Stimulated activated naive CD8-positive, alpha-beta T cell treated with anti-CD3 and anti-CD28 coated beads, Interleukin-15, amount 100 ng/mL, for 72 hours (primary cell): ENCODE measurements at regions not wholly inside any gene's neighbourhood (a gene's known extent, or its start where the extent isn't known, plus 50 kb on each side); places are given as distances from the start of the nearest gene placed in this dataset.
"Not testable (repeated sequence)": the region's sequence is repeated elsewhere in the genome, so short reads cannot be mapped to it uniquely, and the experiment has no call there.

Source experiments
- ATAC-seq: fragments of 150-1000 bp; cut with Tn5 transposase; 2 replicates; pipeline ENCODE4 v1.10.0; 2021; ENCODE audit warnings: mild to moderate bottlenecking, moderate library complexity
- DNase-seq, 2 donors: peaks; one replicate each; pipeline ENCODE4 v3.0.0; 2021 to 2022
- H3K27ac Mint-ChIP-seq, 2 donors: one replicate each; pipeline ENCODE4 v1.8.0; 2022; ENCODE audit warnings: mild to moderate bottlenecking in 2 of 2, mixed read lengths in 2 of 2, moderate library complexity in 2 of 2
- H3K27me3 Mint-ChIP-seq: one replicate; pipeline ENCODE4 v1.8.0; 2022; ENCODE audit warnings: mixed read lengths
- H3K4me1 Mint-ChIP-seq: one replicate; pipeline ENCODE4 v1.8.0; 2022; ENCODE audit warnings: mild to moderate bottlenecking, mixed read lengths
- H3K4me3 Mint-ChIP-seq, 2 donors: one replicate each; pipeline ENCODE4 v1.8.0; 2022; ENCODE audit warnings: mild to moderate bottlenecking in 2 of 2, mixed read lengths in 2 of 2, moderate library complexity in 1 of 2
- H3K9me3 Mint-ChIP-seq, 2 donors: one replicate each; pipeline ENCODE4 v1.8.0; 2022; ENCODE audit warnings: mixed read lengths in 2 of 2

- DNase-seq: no peak
- Mint-ChIP-seq H3K27me3 (no peaks in the 10 kb centered on the region), H3K4me1 (no peaks in the 10 kb centered on the region), H3K9me3 (no peaks in the 10 kb centered on the region), H3K4me3 (no peak overlapping the region), H3K27ac (no peak overlapping the region)
- ATAC-seq: no peak
Measured at GRCh38 chrX:79557212-79557611, 190.1 kb upstream of the ITM2A start.

DNA sequence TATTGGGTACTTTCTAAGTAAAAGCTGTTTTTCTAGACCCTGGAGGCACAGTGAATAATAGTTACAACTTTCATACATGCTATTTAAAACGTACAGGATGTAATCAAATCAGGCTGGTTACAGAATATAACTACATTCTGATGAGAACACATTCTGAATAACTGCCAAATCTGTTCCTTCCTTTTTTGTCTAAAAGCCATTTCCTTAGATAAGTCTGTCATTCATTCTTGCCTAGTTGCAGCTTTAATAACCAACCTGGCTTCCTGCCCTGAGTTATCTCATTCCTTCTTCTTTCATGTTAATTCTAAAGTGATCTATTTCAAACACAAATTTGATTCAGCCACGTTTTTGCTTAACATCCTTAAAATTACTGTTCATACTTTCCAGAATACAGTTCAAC is 189.7 kb upstream of the ITM2A start:
- H3K4me3 Mint-ChIP-seq: no peak overlapping the region
- DNase-seq (no peak), ATAC-seq (no peak)
- H3K4me1 Mint-ChIP-seq: no peaks in the 10 kb centered on the region
- no peak overlapping the region for H3K27ac Mint-ChIP-seq
- no peaks in the 10 kb centered on the region for H3K9me3 Mint-ChIP-seq
- H3K27me3 Mint-ChIP-seq: no peaks in the 10 kb centered on the region

- Mint-ChIP-seq H3K27me3 (no peaks in the 10 kb centered on the region), H3K9me3 (no peaks in the 10 kb centered on the region), H3K4me1 (no peaks in the 10 kb centered on the region), H3K4me3 (no peak overlapping the region), H3K27ac (no peak overlapping the region)
- DNase-seq (no peak), ATAC-seq (no peak)
Measured at GRCh38 chrX:79530310-79531108, 163.4 kb upstream of the ITM2A start.

DNA sequence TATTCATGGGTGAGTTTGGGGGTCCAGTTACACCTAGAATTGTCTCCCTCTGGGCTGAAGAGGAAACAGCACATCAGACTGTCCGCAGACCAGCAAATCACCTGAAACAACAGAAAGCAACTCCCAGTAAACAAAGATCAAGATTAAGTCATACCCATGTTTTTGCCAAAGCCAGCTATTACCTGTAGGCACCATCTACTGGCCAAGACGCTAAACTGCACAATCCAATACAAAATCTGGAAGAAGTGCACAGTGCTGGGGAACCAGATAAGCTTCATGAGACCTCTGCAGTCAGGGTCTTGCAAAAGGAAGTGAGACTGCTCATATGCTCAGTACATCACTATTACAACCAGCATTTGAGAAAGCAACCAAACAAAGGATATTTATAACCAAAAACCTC is 157.5 kb upstream of the ITM2A start:
- peaks cover 0 to 13% of the 10 kb centered on the region in 2 donors for H3K9me3 Mint-ChIP-seq
- no peak overlapping the region for H3K27ac Mint-ChIP-seq
- DNase-seq: no peak
- ATAC-seq: no peak
- no peak overlapping the region for H3K4me3 Mint-ChIP-seq
- H3K27me3 Mint-ChIP-seq: no peaks in the 10 kb centered on the region
- no peaks in the 10 kb centered on the region for H3K4me1 Mint-ChIP-seq

DNA sequence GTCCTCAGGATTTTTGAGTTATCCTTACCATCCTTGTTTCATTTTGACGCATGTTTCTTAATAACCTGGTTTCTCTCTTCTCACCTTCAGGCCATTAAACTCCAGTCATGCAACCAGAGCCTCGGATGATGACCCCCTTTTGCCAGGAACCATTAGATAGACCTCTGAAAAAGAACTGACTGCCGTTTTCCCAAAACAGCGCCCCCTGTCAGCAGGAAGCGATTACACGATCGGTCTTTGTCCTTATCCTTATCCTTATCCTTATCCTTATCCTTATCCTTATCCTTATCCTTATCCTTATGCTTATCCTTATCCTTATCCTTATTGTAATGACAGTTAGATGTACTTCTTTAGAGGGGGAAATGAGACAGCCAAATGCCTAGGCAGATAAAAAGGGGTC is 148.4 kb upstream of the ITM2A start:
- Mint-ChIP-seq H3K4me1 (no peaks in the 10 kb centered on the region), H3K27ac (no peak overlapping the region), H3K27me3 (no peaks in the 10 kb centered on the region), H3K9me3 (no peaks in the 10 kb centered on the region), H3K4me3 (no peak overlapping the region)
- DNase-seq (no peak), ATAC-seq (no peak)

- no peak overlapping the region for H3K27ac Mint-ChIP-seq
- no peaks in the 10 kb centered on the region for H3K4me1 Mint-ChIP-seq
- no peaks in the 10 kb centered on the region for H3K9me3 Mint-ChIP-seq
- ATAC-seq (no peak), DNase-seq (no peak)
- no peaks in the 10 kb centered on the region for H3K27me3 Mint-ChIP-seq
- no peak overlapping the region for H3K4me3 Mint-ChIP-seq
Measured at GRCh38 chrX:79511799-79512198, 144.7 kb upstream of the ITM2A start.

DNA sequence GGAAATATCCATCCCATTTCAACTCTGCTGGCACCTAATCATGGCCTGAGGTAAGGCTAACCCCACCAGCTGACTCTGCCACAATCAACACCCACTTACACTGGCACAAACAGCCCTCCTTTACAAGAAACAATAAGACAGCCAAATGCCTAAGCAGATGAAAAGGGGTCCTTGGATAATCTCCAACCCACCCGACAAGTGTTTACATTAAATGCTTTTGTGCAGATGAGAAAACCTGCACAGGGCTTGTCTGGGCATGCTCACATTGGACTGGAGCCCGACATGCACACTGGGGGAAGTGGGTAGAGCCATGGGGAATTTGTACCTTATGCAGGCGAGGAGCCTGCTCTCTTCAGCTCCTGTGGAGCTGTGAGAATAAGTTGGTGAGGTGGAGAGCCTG is 138.9 kb upstream of the ITM2A start:
- no peak for ATAC-seq
- H3K4me3 Mint-ChIP-seq: no peak overlapping the region

GRCh38 chrX:79482686-79483085 is 115.6 kb upstream of the ITM2A start:
- DNase-seq: no peak
- no peak overlapping the region for H3K27ac Mint-ChIP-seq
- H3K4me1 Mint-ChIP-seq: no peaks in the 10 kb centered on the region
- ATAC-seq: no peak
- peaks cover 5 to 16% of the 10 kb centered on the region in 2 donors for H3K9me3 Mint-ChIP-seq
- no peak overlapping the region for H3K4me3 Mint-ChIP-seq
- peaks cover 13% of the 10 kb centered on the region for H3K27me3 Mint-ChIP-seq

More for the DNA sequence above, 138.9 kb upstream of the ITM2A start:
- DNase-seq: no peak
- Mint-ChIP-seq H3K27ac (no peak overlapping the region), H3K4me1 (no peaks in the 10 kb centered on the region), H3K9me3 (no peaks in the 10 kb centered on the region), H3K27me3 (no peaks in the 10 kb centered on the region)

GRCh38 chrX:79477691-79478090 is 110.6 kb upstream of the ITM2A start:
- Mint-ChIP-seq H3K27me3 (no peaks in the 10 kb centered on the region), H3K4me1 (no peaks in the 10 kb centered on the region), H3K4me3 (no peak overlapping the region), H3K27ac (no peak overlapping the region), H3K9me3 (no peaks in the 10 kb centered on the region)
- DNase-seq (no peak), ATAC-seq (no peak)

GRCh38 chrX:79466636-79467035 is 99.5 kb upstream of the ITM2A start:
- Mint-ChIP-seq H3K9me3 (peaks cover 0 to 7% of the 10 kb centered on the region in 2 donors), H3K4me3 (no peak overlapping the region), H3K4me1 (no peaks in the 10 kb centered on the region), H3K27ac (no peak overlapping the region), H3K27me3 (no peaks in the 10 kb centered on the region)
- DNase-seq: no peak
- no peak for ATAC-seq

GRCh38 chrX:79462458-79462857 is 95.3 kb upstream of the ITM2A start:
- Mint-ChIP-seq H3K27ac (no peak overlapping the region), H3K4me1 (no peaks in the 10 kb centered on the region), H3K9me3 (peaks cover 0 to 4% of the 10 kb centered on the region in 2 donors), H3K27me3 (no peaks in the 10 kb centered on the region), H3K4me3 (no peak overlapping the region)
- ATAC-seq (no peak), DNase-seq (no peak)

DNA sequence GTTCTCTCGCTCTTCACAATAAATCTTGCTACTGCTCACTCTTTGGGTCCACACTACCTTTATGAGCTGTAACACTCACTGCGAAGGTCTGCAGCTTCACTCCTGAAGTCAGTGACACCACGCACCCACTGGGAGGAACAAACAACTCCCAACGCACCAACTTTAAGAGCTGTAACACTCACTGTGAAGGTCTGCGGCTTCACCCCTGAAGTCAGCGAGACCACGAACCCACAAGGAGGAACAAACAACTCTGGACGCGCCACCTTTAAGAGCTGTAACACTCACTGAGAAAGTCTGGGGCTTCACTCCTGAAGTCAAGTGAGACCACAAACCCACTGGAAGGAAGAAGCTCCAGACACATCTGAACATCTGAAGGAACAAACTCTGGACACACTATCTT is 89.5 kb upstream of the ITM2A start:
- not testable (repeated sequence) for H3K4me1 Mint-ChIP-seq, H3K9me3 Mint-ChIP-seq, H3K27me3 Mint-ChIP-seq, H3K27ac Mint-ChIP-seq, ATAC-seq
- DNase-seq: peak in 1 of 2 donors; percentile 17
- peak overlapping the region; percentile 6 to 26 for H3K4me3 Mint-ChIP-seq

DNA sequence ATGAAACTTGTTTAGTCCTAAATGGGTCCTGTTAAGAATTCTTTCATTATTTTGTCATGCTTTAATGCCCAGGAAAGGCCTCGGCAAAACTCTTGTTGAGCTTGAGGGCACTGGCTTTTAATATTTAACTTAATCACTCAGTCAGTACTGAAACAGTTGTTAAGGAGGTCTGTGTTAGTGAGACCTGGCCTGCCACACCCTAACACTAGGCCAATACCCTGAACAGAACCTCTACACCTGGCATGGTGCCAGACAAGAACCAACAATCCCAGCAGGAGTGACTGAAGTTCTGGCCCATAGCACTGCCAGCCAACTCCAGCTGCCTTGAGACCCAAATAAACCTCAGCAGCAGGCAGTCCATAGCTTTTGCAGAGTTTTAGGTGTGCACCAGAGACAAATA is 85.7 kb upstream of the ITM2A start:
- peaks cover 6% of the 10 kb centered on the region for H3K4me1 Mint-ChIP-seq
- H3K4me3 Mint-ChIP-seq: no peak overlapping the region
- DNase-seq (no peak), ATAC-seq (no peak)
- H3K9me3 Mint-ChIP-seq: no peaks in the 10 kb centered on the region
- no peaks in the 10 kb centered on the region for H3K27me3 Mint-ChIP-seq
- H3K27ac Mint-ChIP-seq: no peak overlapping the region

DNA sequence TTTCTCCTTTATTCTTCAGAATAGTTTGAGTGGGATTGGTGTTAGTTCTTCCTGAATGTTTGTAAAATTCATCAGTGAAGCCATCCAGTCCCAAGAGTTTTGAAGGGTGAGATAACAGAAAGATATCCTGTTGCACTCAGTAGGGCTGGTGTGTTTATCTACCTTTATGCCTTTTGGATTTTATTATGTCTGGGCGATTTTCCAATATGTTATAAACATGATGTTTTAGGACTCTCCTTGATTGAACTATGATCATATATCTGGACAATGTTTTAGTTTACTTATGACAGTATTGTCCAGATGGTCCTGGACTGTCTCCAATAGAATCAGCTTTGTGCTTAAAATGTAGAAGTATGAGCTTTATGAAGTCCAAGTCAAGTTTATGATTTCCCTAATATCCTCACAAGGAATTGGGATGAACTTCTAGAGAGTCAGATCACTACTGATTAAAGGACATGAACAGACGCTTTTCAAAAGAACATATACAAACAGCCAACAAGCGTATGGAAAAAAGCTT is 77.6 kb upstream of the ITM2A start:
- no peaks in the 10 kb centered on the region for H3K4me1 Mint-ChIP-seq
- H3K4me3 Mint-ChIP-seq: no peak overlapping the region
- ATAC-seq (no peak), DNase-seq (no peak)
- H3K27ac Mint-ChIP-seq: no peak overlapping the region
- no peaks in the 10 kb centered on the region for H3K27me3 Mint-ChIP-seq
- no peaks in the 10 kb centered on the region for H3K9me3 Mint-ChIP-seq

DNA sequence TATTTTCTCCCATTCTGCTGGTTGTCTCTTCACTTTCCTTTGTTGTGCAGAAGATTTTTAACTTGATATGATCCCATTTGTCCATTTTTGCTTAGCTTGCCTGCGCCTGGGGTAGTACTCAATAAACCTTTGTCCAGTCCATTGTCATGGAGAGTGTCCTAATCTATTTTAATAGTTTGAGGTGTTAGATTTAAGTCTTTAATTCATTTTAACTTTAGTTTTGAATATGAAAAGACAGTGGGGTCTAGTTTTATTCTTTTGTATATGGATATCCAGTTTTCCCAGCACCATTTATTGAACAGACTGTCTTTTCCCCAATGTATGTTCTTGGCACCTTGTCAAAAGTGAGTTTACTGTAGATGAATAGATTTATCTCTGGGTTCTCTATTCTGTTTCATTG is 76.0 kb upstream of the ITM2A start:
- Mint-ChIP-seq H3K27ac (no peak overlapping the region), H3K4me1 (no peaks in the 10 kb centered on the region), H3K4me3 (no peak overlapping the region), H3K9me3 (no peaks in the 10 kb centered on the region), H3K27me3 (no peaks in the 10 kb centered on the region)
- DNase-seq: no peak
- ATAC-seq: no peak

DNA sequence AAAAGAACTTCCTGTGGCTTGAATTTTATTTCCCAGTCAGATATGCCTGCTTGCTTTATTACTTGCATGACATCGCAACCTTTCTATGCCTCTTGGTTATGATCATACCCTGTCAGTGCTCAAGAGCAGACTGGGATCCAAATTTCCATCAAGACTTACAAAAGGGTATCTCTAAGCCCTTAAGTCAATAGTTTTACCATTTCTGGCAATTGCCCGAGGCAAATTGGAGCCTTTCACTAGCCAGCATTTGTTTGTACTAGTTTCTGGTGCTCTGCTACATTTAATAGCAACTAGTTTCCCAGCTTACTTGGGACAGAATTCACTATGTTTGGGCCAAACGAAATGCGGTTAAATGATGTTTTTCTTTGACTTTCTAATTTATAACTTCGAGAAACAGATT is 73.2 kb upstream of the ITM2A start:
- no peak overlapping the region for H3K4me3 Mint-ChIP-seq
- H3K9me3 Mint-ChIP-seq: no peaks in the 10 kb centered on the region
- ATAC-seq (no peak), DNase-seq (no peak)
- H3K27me3 Mint-ChIP-seq: no peaks in the 10 kb centered on the region
- H3K4me1 Mint-ChIP-seq: no peaks in the 10 kb centered on the region
- H3K27ac Mint-ChIP-seq: no peak overlapping the region
